SU-DHL-6 (cell line): ENCODE measurements at regions not wholly inside any gene's neighbourhood (a gene's known extent, or its start where the extent isn't known, plus 50 kb on each side); places are given as distances from the start of the nearest gene placed in this dataset.

Experiments
- H2AFZ ChIP-seq: fragments of 200-600 bp; sonication (generic); 2 replicates; pipeline ENCODE4 v1.6.1; 2014; ENCODE audit warnings: low read depth, mild to moderate bottlenecking, moderate library complexity, mixed read lengths, antibody characterized with exemption, low read length; ENCODE audit not compliant: severe bottlenecking
- H3F3A ChIP-seq: fragments of 200-600 bp; shearing (Covaris generic); 2 replicates; pipeline ENCODE4 v1.6.0; 2016; ENCODE audit warnings: antibody characterized with exemption, mild to moderate bottlenecking; ENCODE audit not compliant: insufficient read depth
- H3K27ac ChIP-seq: fragments of 200-600 bp; sonication (generic); 2 replicates; pipeline ENCODE4 v1.5.1; 2016; ENCODE audit warnings: low read depth, mild to moderate bottlenecking, low read length, moderate library complexity, mixed read lengths
- H3K27me3 ChIP-seq: fragments of 200-600 bp; sonication (generic), shearing (Covaris generic); 2 replicates; pipeline ENCODE4 v1.6.0; 2014; ENCODE audit warnings: mild to moderate bottlenecking, low read length
- H3K36me3 ChIP-seq: fragments of 200-600 bp; sonication (generic); 2 replicates; pipeline ENCODE4 v1.6.1; 2014; ENCODE audit warnings: mild to moderate bottlenecking, low read length, mixed read lengths
- H3K4me2 ChIP-seq: fragments of 300-600, 200-600 bp; shearing (Covaris generic), sonication (generic); 2 replicates; pipeline ENCODE4 v1.6.0; 2014; ENCODE audit warnings: low read length, low read depth, mild to moderate bottlenecking; ENCODE audit not compliant: poor library complexity, severe bottlenecking
- H3K4me3 ChIP-seq: fragments of 200-600 bp; sonication (generic); 2 replicates; pipeline ENCODE4 v1.5.1; 2014; ENCODE audit warnings: antibody characterized with exemption, low read length, mild to moderate bottlenecking, mixed read lengths; ENCODE audit not compliant: insufficient read depth, poor library complexity, severe bottlenecking
- H3K79me2 ChIP-seq: fragments of 200-600 bp; sonication (generic); 2 replicates; pipeline ENCODE4 v1.6.1; 2014; ENCODE audit warnings: mild to moderate bottlenecking, low read length, moderate library complexity; ENCODE audit not compliant: insufficient read depth
- H3K9ac ChIP-seq: fragments of 200-600 bp; sonication (generic); 2 replicates; pipeline ENCODE4 v1.7.0; 2014; ENCODE audit warnings: mild to moderate bottlenecking, low read length
- H3K9me2 ChIP-seq: fragments of 200-600 bp; sonication (generic); replicated peaks from 2 replicates; pipeline ENCODE4 v1.6.1; 2014; ENCODE audit warnings: low read length; ENCODE audit not compliant: insufficient read depth
- H3K9me3 ChIP-seq: fragments of 200-600 bp; sonication (generic); 2 replicates; pipeline ENCODE4 v1.6.1; 2014; ENCODE audit warnings: low read length, mixed read lengths; ENCODE audit not compliant: insufficient read depth
- H4K20me1 ChIP-seq: fragments of 200-600 bp; sonication (generic); 2 replicates; pipeline ENCODE4 v1.6.1; 2014; ENCODE audit warnings: low read depth, mild to moderate bottlenecking, antibody characterized with exemption, low read length, moderate library complexity, mixed read lengths
- CTCF ChIP-seq: fragments of 200-600 bp; sonication (generic); IDR thresholded peaks from one replicate; pipeline ENCODE4 v1.5.1; 2017; ENCODE audit warnings: antibody characterized with exemption, mild to moderate bottlenecking, low read length, moderate library complexity; ENCODE audit not compliant: insufficient read depth, poor library complexity, severe bottlenecking
- EZH2phosphoT487 ChIP-seq: fragments of 200-600 bp; sonication (generic), shearing (Covaris generic); conservative IDR thresholded peaks from 2 replicates; pipeline ENCODE4 v1.6.1; 2018; ENCODE audit warnings: mild to moderate bottlenecking, antibody characterized with exemption, low read length, moderate library complexity, mixed read lengths

- Histone ChIP-seq H4K20me1 (no peaks in the 10 kb centered on the region), H3K27me3 (no peaks in the 10 kb centered on the region), H3K9me3 (no peaks in the 10 kb centered on the region), H3K9ac (no peak overlapping the region), H3K9me2 (no peaks in the 10 kb centered on the region), H3K4me3 (no peak overlapping the region), H2AFZ (no peak overlapping the region), H3K4me2 (no peak overlapping the region), H3K79me2 (no peaks in the 10 kb centered on the region), H3F3A (no peaks in the 10 kb centered on the region), H3K27ac (no peak overlapping the region), H3K36me3 (no peaks in the 10 kb centered on the region)
- TF ChIP-seq EZH2phosphoT487 = no peak
- no peak for TF ChIP-seq CTCF
Observed at GRCh38 chr4:188606635-188607034, 467.4 kb downstream of the TRIML1 start.

GRCh38 chr4:188611143-188611542 is 471.9 kb downstream of the TRIML1 start:
- Histone ChIP-seq H3K27ac (no peak overlapping the region), H3K9ac (no peak overlapping the region), H3F3A (no peaks in the 10 kb centered on the region), H3K36me3 (no peaks in the 10 kb centered on the region), H3K4me3 (no peak overlapping the region), H2AFZ (no peak overlapping the region), H3K27me3 (no peaks in the 10 kb centered on the region), H3K79me2 (no peaks in the 10 kb centered on the region), H3K9me2 (no peaks in the 10 kb centered on the region), H4K20me1 (no peaks in the 10 kb centered on the region), H3K9me3 (no peaks in the 10 kb centered on the region), H3K4me2 (no peak overlapping the region)
- TF ChIP-seq CTCF = no peak

- no peaks in the 10 kb centered on the region for H3F3A ChIP-seq
- no peaks in the 10 kb centered on the region for H3K27me3 ChIP-seq
- no peak overlapping the region for H3K9ac ChIP-seq
Observed at GRCh38 chr4:188612659-188613058, 473.4 kb downstream of the TRIML1 start.

More at GRCh38 chr4:188612659-188613058, 473.4 kb downstream of the TRIML1 start:
- no peak overlapping the region for H2AFZ ChIP-seq
- H3K79me2 ChIP-seq = no peaks in the 10 kb centered on the region
- no peak overlapping the region for H3K27ac ChIP-seq
- no peak overlapping the region for H3K4me3 ChIP-seq
- H3K9me3 ChIP-seq = no peaks in the 10 kb centered on the region
- no peak overlapping the region for H3K4me2 ChIP-seq
- no peaks in the 10 kb centered on the region for H3K36me3 ChIP-seq
- H4K20me1 ChIP-seq = no peaks in the 10 kb centered on the region
- no peak for TF ChIP-seq EZH2phosphoT487
- TF ChIP-seq CTCF = no peak
- H3K9me2 ChIP-seq = no peaks in the 10 kb centered on the region
